Transverse colon (tissue), 4 donors: ENCODE measurements at regions not wholly inside any gene's neighbourhood (a gene's known extent, or its start where the extent isn't known, plus 50 kb on each side); places are given as distances from the start of the nearest gene placed in this dataset.

Experiments used
- DNase-seq: peaks from one replicate; pipeline ENCODE4 v3.0.0-alpha.2; 2019
- H3K27ac ChIP-seq, 4 donors: fragments of 200-600 bp; sonication (generic); 2 replicates each; pipeline ENCODE4 v1.5.1; 2016 to 2018; ENCODE audit warnings: inconsistent platforms in 4 of 4
- H3K27me3 ChIP-seq: fragments of 200-600 bp; sonication (generic); 2 replicates; pipeline ENCODE4 v1.5.1; 2017; ENCODE audit warnings: inconsistent platforms
- H3K36me3 ChIP-seq, 4 donors: fragments of 200-600 bp; sonication (generic); 2 replicates each; pipeline ENCODE4 v1.5.1; 2017 to 2019; ENCODE audit warnings: inconsistent platforms in 4 of 4
- H3K4me1 ChIP-seq, 4 donors: fragments of 200-600 bp; sonication (generic); 2 replicates each; pipeline ENCODE4 v1.5.1; 2017 to 2020; ENCODE audit warnings: inconsistent platforms in 4 of 4
- H3K4me3 ChIP-seq, 4 donors: fragments of 200-600 bp; sonication (generic); 1 replicate in 1 of 4; 2 replicates in 3 of 4; pipeline versions ENCODE4 v1.5.1 to v1.6.1; 2017 to 2019; ENCODE audit warnings: inconsistent platforms in 4 of 4
- H3K9me3 ChIP-seq, 2 donors: fragments of 200-600 bp; sonication (generic); 2 replicates each; pipeline ENCODE4 v1.5.1; 2017 to 2019; ENCODE audit warnings: inconsistent platforms in 2 of 2
- EP300 ChIP-seq: sonication (generic); formaldehyde crosslinking; IDR thresholded peaks from one replicate; pipeline ENCODE4 v1.6.1; 2017; ENCODE audit warnings: antibody characterized with exemption, low read depth
- POLR2A ChIP-seq: fragments of 450-650 bp; IDR thresholded peaks from one replicate; pipeline ENCODE4 v1.6.1; 2016; ENCODE audit warnings: antibody characterized with exemption, mild to moderate bottlenecking, moderate library complexity
- POLR2AphosphoS5 ChIP-seq, 3 donors: sonication (generic); formaldehyde crosslinking; IDR thresholded peaks; one replicate each; pipeline ENCODE4 v1.6.1; 2016; ENCODE audit warnings: antibody characterized with exemption in 3 of 3
- WGBS, 2 donors: methylation state at CpG; one replicate each; pipeline ENCODE4 v1.1.5; 2018; ENCODE audit warnings: low coverage in 1 of 2; 5-methylcytosine and 5-hydroxymethylcytosine counted together
- in situ Hi-C, 4 donors: fragments of 200-750 bp; cut with MboI; loops; one replicate each; pipeline versions ENCODE4 v1.15.0 to v1.15.1; 2017; ENCODE audit warnings: low sequenced_read_pairs in 3 of 4, low pct_ligation_motif_present in 1 of 4, low pct_unique_long_range_greater_than_20kb in 1 of 4
- intact Hi-C: fragments of 100-400 bp; cut with DNase I; formaldehyde crosslinking; loops from one replicate; pipeline ENCODE4 v1.15.1; 2023; ENCODE audit warnings: low total_unique reads
- TF ChIP-seq, protein P1 (sequence below), 5 experiments: fragments of 200-600 bp in 3 of 5; fragments of 450-650 bp in 2 of 5; sonication (generic) in 3 of 5; IDR thresholded peaks; 1 replicate in 2 of 5; 2 replicates in 3 of 5; pipeline ENCODE4 v1.5.1; 2016 to 2017; ENCODE audit warnings: antibody characterized with exemption in 5 of 5, inconsistent platforms in 3 of 5, mild to moderate bottlenecking in 2 of 5, moderate library complexity in 1 of 5

DNA sequence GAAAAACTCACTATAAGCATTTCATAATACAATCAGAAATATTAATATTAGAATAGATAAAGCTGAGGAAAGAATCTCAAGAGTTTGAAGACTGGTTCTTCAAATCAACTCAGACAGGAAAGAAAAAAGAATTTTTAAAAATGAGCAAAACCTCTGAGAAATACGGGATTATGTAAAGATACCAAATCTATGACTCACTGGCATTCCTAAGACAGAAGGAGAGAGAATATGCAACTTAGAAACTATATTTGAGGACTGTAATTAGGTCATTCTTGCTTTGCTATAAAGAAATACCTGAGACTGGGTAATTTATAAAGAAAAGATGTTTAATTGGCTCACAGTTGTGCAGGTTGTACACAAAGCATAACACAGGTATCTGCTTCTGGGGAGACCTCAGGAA, 665.1 kb downstream of the RNF144B start:
- DNase-seq: no peak
- 58 to 67% methylated on average over 1 of the region's 1 CpG for WGBS, 2 donors

DNA sequence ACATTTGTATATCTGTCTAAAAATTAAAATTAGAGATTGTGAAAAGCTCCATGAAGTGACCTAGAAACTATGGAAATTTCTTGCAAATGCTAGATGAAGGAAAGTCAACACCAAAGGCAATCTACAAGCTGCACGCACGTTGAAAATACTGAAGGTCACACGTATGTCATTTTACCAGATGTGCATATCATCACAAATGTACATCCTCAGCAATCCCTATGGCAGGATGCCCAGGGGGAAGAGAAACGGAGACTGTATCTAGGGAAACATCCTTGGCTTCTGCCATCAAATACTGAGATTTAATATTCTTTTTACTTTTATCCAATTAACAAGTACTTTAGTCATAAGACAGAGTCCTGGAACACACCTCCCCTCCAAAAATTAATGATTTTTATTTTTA, 672.0 kb downstream of the RNF144B start:
- intact Hi-C loops (no loop called here), in situ Hi-C loops (no loop called here)
- Histone ChIP-seq H3K27ac (no peak overlapping the region), H3K9me3 (no peaks in the 10 kb centered on the region), H3K27me3 (no peaks in the 10 kb centered on the region), H3K36me3 (no peaks in the 10 kb centered on the region), H3K4me1 (no peaks in the 10 kb centered on the region), H3K4me3 (no peak overlapping the region)
- WGBS, 2 donors: 30 to 40% methylated on average over 1 to 4 of the region's 4 CpGs
- DNase-seq: no peak
- TF ChIP-seq POLR2AphosphoS5 (IDR thresholded peaks at IDR 0.05) (no peak), EP300 (no peak)
- TF ChIP-seq, protein P1, sequence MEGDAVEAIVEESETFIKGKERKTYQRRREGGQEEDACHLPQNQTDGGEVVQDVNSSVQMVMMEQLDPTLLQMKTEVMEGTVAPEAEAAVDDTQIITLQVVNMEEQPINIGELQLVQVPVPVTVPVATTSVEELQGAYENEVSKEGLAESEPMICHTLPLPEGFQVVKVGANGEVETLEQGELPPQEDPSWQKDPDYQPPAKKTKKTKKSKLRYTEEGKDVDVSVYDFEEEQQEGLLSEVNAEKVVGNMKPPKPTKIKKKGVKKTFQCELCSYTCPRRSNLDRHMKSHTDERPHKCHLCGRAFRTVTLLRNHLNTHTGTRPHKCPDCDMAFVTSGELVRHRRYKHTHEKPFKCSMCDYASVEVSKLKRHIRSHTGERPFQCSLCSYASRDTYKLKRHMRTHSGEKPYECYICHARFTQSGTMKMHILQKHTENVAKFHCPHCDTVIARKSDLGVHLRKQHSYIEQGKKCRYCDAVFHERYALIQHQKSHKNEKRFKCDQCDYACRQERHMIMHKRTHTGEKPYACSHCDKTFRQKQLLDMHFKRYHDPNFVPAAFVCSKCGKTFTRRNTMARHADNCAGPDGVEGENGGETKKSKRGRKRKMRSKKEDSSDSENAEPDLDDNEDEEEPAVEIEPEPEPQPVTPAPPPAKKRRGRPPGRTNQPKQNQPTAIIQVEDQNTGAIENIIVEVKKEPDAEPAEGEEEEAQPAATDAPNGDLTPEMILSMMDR (IDR thresholded peaks at IDR 0.05): no peak

More for the DNA sequence above, 665.1 kb downstream of the RNF144B start:
- Histone ChIP-seq H3K36me3 (no peaks in the 10 kb centered on the region), H3K27ac (no peak overlapping the region), H3K27me3 (no peaks in the 10 kb centered on the region), H3K9me3 (no peaks in the 10 kb centered on the region), H3K4me1 (no peaks in the 10 kb centered on the region), H3K4me3 (no peak overlapping the region)
- TF ChIP-seq POLR2A: no peak
- TF ChIP-seq POLR2AphosphoS5 (IDR thresholded peaks at IDR 0.05): no peak
- TF ChIP-seq, protein P1 (IDR thresholded peaks at IDR 0.05): no peak
- TF ChIP-seq EP300: no peak
- in situ Hi-C loops (no loop called here), intact Hi-C loops (no loop called here)

DNA sequence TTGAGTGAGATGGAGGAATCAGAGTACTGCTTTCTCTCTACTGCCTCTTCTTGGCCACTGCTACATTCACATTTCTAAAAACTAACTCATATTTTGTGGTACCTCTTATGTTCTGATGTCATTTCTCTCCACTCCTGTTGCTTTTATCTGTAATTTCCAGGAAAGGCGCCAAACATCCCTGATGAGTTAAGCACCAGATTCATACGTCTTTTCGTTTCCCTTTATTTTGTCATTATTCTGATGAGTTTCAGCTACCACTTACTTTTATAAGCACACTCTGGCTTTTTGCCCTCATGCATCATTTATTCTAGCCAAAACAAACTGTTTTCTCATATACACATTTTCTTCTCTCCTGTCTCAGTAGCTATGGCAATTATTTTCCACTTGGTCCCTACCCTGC, 680.0 kb downstream of the RNF144B start:
- WGBS, 2 donors: 81 to 90% methylated on average over 3 of the region's 3 CpGs
- no peaks in the 10 kb centered on the region for H3K27me3 ChIP-seq
- H3K27ac ChIP-seq: no peak overlapping the region
- intact Hi-C loops (no loop called here), in situ Hi-C loops (no loop called here)
- H3K4me1 ChIP-seq: no peaks in the 10 kb centered on the region
- TF ChIP-seq, protein P1 (IDR thresholded peaks at IDR 0.05): no peak
- no peak for TF ChIP-seq POLR2AphosphoS5 (IDR thresholded peaks at IDR 0.05)
- TF ChIP-seq POLR2A: no peak
- TF ChIP-seq EP300: no peak
- H3K4me3 ChIP-seq: no peak overlapping the region
- peaks cover 0 to 4% of the 10 kb centered on the region in 2 donors for H3K9me3 ChIP-seq
- no peak for DNase-seq
- no peaks in the 10 kb centered on the region for H3K36me3 ChIP-seq

DNA sequence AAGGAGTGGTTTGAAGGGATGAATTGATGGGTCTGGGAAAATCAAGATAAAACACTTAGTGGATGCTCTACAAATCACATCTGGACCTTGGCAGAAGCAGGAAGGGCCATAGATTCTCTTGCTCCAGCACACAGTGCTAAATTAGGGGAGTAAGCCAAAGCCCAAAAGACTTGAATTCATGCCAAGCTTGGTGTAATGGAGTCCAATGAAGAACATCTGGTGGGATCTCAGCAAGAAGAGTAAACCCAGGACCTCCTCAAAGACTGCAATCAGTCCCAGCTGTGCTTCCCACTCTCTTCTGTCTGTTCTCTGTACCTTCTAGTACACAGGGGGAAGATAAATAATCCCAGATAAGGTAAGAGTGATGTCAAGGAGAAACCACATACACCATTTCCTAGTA, 683.4 kb downstream of the RNF144B start:
- no peaks in the 10 kb centered on the region for H3K36me3 ChIP-seq
- H3K4me1 ChIP-seq: no peaks in the 10 kb centered on the region
- in situ Hi-C loops: no loop called here
- TF ChIP-seq POLR2AphosphoS5 (IDR thresholded peaks at IDR 0.05) (no peak), POLR2A (no peak), EP300 (no peak)
- TF ChIP-seq, protein P1 (IDR thresholded peaks at IDR 0.05): no peak
- H3K27me3 ChIP-seq: no peaks in the 10 kb centered on the region
- H3K27ac ChIP-seq: no peak overlapping the region
- H3K4me3 ChIP-seq: no peak overlapping the region
- intact Hi-C loops: no loop called here
- peaks cover 0 to 5% of the 10 kb centered on the region in 2 donors for H3K9me3 ChIP-seq
- DNase-seq: no peak
